Smooth muscle cell (in vitro differentiated cells): ENCODE measurements at regions not wholly inside any gene's neighbourhood (a gene's known extent, or its start where the extent isn't known, plus 50 kb on each side); places are given as distances from the start of the nearest gene placed in this dataset.

Experiments used
- DNase-seq: peaks from one replicate; lab custom pipeline; 2025; ENCODE audit not compliant: unreplicated experiment; lab: John Stamatoyannopoulos, UW
- H2AFZ ChIP-seq: fragments of 200-600 bp; sonication (generic); 2 replicates; pipeline ENCODE4 v1.6.0; 2016; ENCODE audit warnings: antibody characterized with exemption, low read depth, mild to moderate bottlenecking
- H3F3A ChIP-seq: fragments of 200-600 bp; sonication (generic); 2 replicates; pipeline ENCODE4 v1.6.0; 2017; ENCODE audit warnings: antibody characterized with exemption, low read depth
- H3K27ac ChIP-seq: fragments of 200-600 bp; sonication (generic); 2 replicates; pipeline ENCODE4 v1.5.1; 2016; ENCODE audit warnings: low read depth, mild to moderate bottlenecking
- H3K27me3 ChIP-seq: fragments of 200-600 bp; sonication (generic); 2 replicates; pipeline ENCODE4 v1.6.1; 2016; ENCODE audit warnings: low read depth, mild to moderate bottlenecking
- H3K36me3 ChIP-seq: fragments of 200-600 bp; sonication (generic); 2 replicates; pipeline ENCODE4 v1.5.1; 2016; ENCODE audit warnings: low read depth
- H3K4me1 ChIP-seq: fragments of 200-600 bp; sonication (generic); 2 replicates; pipeline ENCODE4 v1.5.1; 2016; ENCODE audit warnings: low read depth
- H3K4me2 ChIP-seq: fragments of 200-600 bp; sonication (generic); 2 replicates; pipeline ENCODE4 v1.6.0; 2016; ENCODE audit warnings: mild to moderate bottlenecking
- H3K4me3 ChIP-seq: fragments of 200-600 bp; sonication (generic); 2 replicates; pipeline ENCODE4 v1.5.1; 2016; ENCODE audit warnings: mild to moderate bottlenecking
- H3K79me2 ChIP-seq: fragments of 200-600 bp; sonication (generic); 2 replicates; pipeline ENCODE4 v1.6.0; 2016; ENCODE audit warnings: low read depth, mild to moderate bottlenecking
- H3K9ac ChIP-seq: fragments of 200-600 bp; sonication (generic); 2 replicates; pipeline ENCODE4 v1.6.0; 2016; ENCODE audit warnings: low read depth
- H3K9me3 ChIP-seq: fragments of 200-600 bp; sonication (generic); replicated peaks from 2 replicates; pipeline ENCODE4 v1.5.1; 2016; ENCODE audit warnings: low read depth
- H4K20me1 ChIP-seq: fragments of 200-600 bp; sonication (generic); 2 replicates; pipeline ENCODE4 v1.6.0; 2016; ENCODE audit warnings: low read depth
- CTCF ChIP-seq: fragments of 200-600 bp; sonication (generic); IDR thresholded peaks from 2 replicates; pipeline ENCODE4 v1.5.1; 2017; ENCODE audit warnings: borderline replicate concordance, mild to moderate bottlenecking, antibody characterized with exemption; ENCODE audit not compliant: insufficient read depth, poor library complexity, severe bottlenecking
- WGBS: methylation state at CpG from one replicate; pipeline ENCODE4 v1.1.7; 2016; ENCODE audit warnings: low lambda C conversion rate; 5-methylcytosine and 5-hydroxymethylcytosine counted together

GRCh38 chr11:91243051-91243450 lies 981.6 kb upstream of the FAT3 start:
- no peaks in the 10 kb centered on the region for H3K9me3 ChIP-seq
- no peak for TF ChIP-seq CTCF

DNA sequence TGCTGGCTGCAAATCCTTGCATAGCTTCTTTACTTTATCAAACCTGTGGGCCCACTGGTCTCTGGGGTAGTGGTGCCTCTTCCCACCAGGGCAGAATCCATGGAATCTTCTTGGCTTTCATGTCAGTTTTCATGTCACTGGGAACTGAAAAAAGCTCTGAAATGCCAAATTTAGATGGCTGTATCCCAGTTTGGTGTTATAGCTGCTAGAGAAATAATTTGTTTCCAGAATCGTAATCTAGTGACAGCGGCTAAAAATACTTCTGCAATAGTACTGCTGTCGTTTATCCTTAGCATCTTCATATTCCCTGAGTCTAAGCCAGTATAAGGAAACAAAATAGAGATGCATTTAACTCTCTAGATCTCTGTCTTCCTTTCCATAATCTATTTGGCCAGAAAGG lies 983.4 kb upstream of the FAT3 start:
- no peaks in the 10 kb centered on the region for H3K36me3 ChIP-seq
- no peaks in the 10 kb centered on the region for H3K27me3 ChIP-seq
- H3K4me2 ChIP-seq = no peak overlapping the region
- H2AFZ ChIP-seq = no peak overlapping the region
- no peaks in the 10 kb centered on the region for H3F3A ChIP-seq
- TF ChIP-seq CTCF = no peak
- no peaks in the 10 kb centered on the region for H3K79me2 ChIP-seq
- H3K4me3 ChIP-seq = no peak overlapping the region
- H3K4me1 ChIP-seq = no peaks in the 10 kb centered on the region
- no peak overlapping the region for H3K9ac ChIP-seq
- DNase-seq = no peak
- H3K9me3 ChIP-seq = no peaks in the 10 kb centered on the region
- no peak overlapping the region for H3K27ac ChIP-seq
- 95% methylated on average over 3 of the region's 3 CpGs for WGBS
- H4K20me1 ChIP-seq = no peaks in the 10 kb centered on the region

More at GRCh38 chr11:91243051-91243450, 981.6 kb upstream of the FAT3 start:
- Histone ChIP-seq H3K27ac (no peak overlapping the region), H3K27me3 (no peaks in the 10 kb centered on the region), H3F3A (no peaks in the 10 kb centered on the region), H4K20me1 (no peaks in the 10 kb centered on the region), H3K79me2 (no peaks in the 10 kb centered on the region), H2AFZ (no peak overlapping the region), H3K4me1 (no peaks in the 10 kb centered on the region), H3K9ac (no peak overlapping the region), H3K4me2 (no peak overlapping the region), H3K36me3 (no peaks in the 10 kb centered on the region), H3K4me3 (no peak overlapping the region)
- DNase-seq = no peak
- 83% methylated on average over 3 of the region's 3 CpGs for WGBS

GRCh38 chr11:91239359-91239758 lies 985.3 kb upstream of the FAT3 start:
- TF ChIP-seq CTCF = no peak
- no peak overlapping the region for H3K27ac ChIP-seq
- no peak for DNase-seq
- H3K9ac ChIP-seq = no peak overlapping the region
- 56% methylated on average over 2 of the region's 2 CpGs for WGBS
- no peaks in the 10 kb centered on the region for H3K27me3 ChIP-seq
- H3K4me2 ChIP-seq = no peak overlapping the region
- H3F3A ChIP-seq = no peaks in the 10 kb centered on the region
- H3K9me3 ChIP-seq = no peaks in the 10 kb centered on the region
- no peaks in the 10 kb centered on the region for H3K4me1 ChIP-seq
- H3K4me3 ChIP-seq = no peak overlapping the region
- H3K79me2 ChIP-seq = no peaks in the 10 kb centered on the region
- no peaks in the 10 kb centered on the region for H4K20me1 ChIP-seq
- H3K36me3 ChIP-seq = no peaks in the 10 kb centered on the region
- no peak overlapping the region for H2AFZ ChIP-seq

- TF ChIP-seq CTCF = no peak
- H3K79me2 ChIP-seq = no peaks in the 10 kb centered on the region
- no peak overlapping the region for H2AFZ ChIP-seq
- H3K4me2 ChIP-seq = no peak overlapping the region
- H3K9me3 ChIP-seq = no peaks in the 10 kb centered on the region
- H3K9ac ChIP-seq = no peak overlapping the region
- WGBS = 49% methylated on average over 4 of the region's 4 CpGs
- H3K27ac ChIP-seq = no peak overlapping the region
- H3K27me3 ChIP-seq = no peaks in the 10 kb centered on the region
- no peak overlapping the region for H3K4me3 ChIP-seq
- H4K20me1 ChIP-seq = no peaks in the 10 kb centered on the region
- no peak for DNase-seq
- no peaks in the 10 kb centered on the region for H3F3A ChIP-seq
- H3K4me1 ChIP-seq = no peaks in the 10 kb centered on the region
- no peaks in the 10 kb centered on the region for H3K36me3 ChIP-seq
Measured at GRCh38 chr11:91231226-91231625, 993.4 kb upstream of the FAT3 start.
